ENCODE measurements at regions not wholly inside any gene's neighbourhood (a gene's known extent, or its start where the extent isn't known, plus 50 kb on each side); places are given as distances from the start of the nearest gene placed in this dataset.

GRCh38 chr18:38007676-38008330 is 442.2 kb upstream of the CELF4 start:
- Histone ChIP-seq H3K27ac (no peak overlapping the region), H3K4me1 (ENCODE audit: control insufficient read depth in 1 of 2, low read depth in 2 of 2) (no peaks in the 10 kb centered on the region), H3K4me3 (no peak overlapping the region), H3K36me3 (no peaks in the 10 kb centered on the region), H3K9me3 (no peaks in the 10 kb centered on the region), H3K27me3 (replicated peaks; ENCODE audit: insufficient read depth) (no peaks in the 10 kb centered on the region)
- DNase-seq (ENCODE audit: low spot score) = no peak
- no peak for ATAC-seq (ENCODE audit: insufficient number of reproducible peaks, low FRiP score, low read depth)
- TF ChIP-seq, protein P1, sequence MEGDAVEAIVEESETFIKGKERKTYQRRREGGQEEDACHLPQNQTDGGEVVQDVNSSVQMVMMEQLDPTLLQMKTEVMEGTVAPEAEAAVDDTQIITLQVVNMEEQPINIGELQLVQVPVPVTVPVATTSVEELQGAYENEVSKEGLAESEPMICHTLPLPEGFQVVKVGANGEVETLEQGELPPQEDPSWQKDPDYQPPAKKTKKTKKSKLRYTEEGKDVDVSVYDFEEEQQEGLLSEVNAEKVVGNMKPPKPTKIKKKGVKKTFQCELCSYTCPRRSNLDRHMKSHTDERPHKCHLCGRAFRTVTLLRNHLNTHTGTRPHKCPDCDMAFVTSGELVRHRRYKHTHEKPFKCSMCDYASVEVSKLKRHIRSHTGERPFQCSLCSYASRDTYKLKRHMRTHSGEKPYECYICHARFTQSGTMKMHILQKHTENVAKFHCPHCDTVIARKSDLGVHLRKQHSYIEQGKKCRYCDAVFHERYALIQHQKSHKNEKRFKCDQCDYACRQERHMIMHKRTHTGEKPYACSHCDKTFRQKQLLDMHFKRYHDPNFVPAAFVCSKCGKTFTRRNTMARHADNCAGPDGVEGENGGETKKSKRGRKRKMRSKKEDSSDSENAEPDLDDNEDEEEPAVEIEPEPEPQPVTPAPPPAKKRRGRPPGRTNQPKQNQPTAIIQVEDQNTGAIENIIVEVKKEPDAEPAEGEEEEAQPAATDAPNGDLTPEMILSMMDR (IDR thresholded peaks at IDR 0.05) = no peak

GRCh38 chr18:38007026-38007425 is 441.4 kb upstream of the CELF4 start:
- no peak overlapping the region for H3K27ac ChIP-seq
- no peak overlapping the region for H3K4me3 ChIP-seq
- H3K36me3 ChIP-seq = no peaks in the 10 kb centered on the region
- ATAC-seq (ENCODE audit: insufficient number of reproducible peaks, low FRiP score, low read depth) (no peak), DNase-seq (ENCODE audit: low spot score) (no peak)
- H3K4me1 ChIP-seq (ENCODE audit: control insufficient read depth in 1 of 2, low read depth in 2 of 2) = no peaks in the 10 kb centered on the region
- H3K27me3 ChIP-seq (replicated peaks; ENCODE audit: insufficient read depth) = no peaks in the 10 kb centered on the region
- no peaks in the 10 kb centered on the region for H3K9me3 ChIP-seq
- TF ChIP-seq, protein P1 (IDR thresholded peaks at IDR 0.05) = no peak

DNA sequence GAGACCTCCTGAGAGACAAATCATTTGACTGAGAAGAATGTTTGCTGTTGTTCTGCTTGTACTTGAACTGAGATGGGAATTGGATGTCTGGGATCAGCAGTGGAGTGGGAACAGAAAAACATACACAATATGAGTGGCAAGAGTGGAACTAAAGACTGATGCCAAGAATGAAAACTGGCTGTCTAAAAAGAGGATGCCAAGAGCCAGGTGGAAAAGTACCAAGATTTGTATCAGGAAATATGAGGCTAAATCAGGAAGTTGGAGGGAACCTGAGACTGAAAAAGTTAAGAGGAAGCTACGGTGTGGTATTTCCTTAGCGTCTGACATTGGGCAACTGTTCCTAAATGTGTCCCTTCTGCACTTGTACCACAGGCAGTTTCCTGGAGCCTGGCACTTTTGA is 440.9 kb upstream of the CELF4 start:
- Histone ChIP-seq H3K9me3 (no peaks in the 10 kb centered on the region), H3K4me3 (no peak overlapping the region), H3K4me1 (ENCODE audit: control insufficient read depth in 1 of 2, low read depth in 2 of 2) (no peaks in the 10 kb centered on the region), H3K27me3 (replicated peaks; ENCODE audit: insufficient read depth) (no peaks in the 10 kb centered on the region), H3K36me3 (no peaks in the 10 kb centered on the region), H3K27ac (no peak overlapping the region)
- no peak for DNase-seq (ENCODE audit: low spot score)
- TF ChIP-seq, protein P1 (IDR thresholded peaks at IDR 0.05) = no peak
- ATAC-seq (ENCODE audit: insufficient number of reproducible peaks, low FRiP score, low read depth) = no peak

- DNase-seq (ENCODE audit: low spot score) = no peak
- H3K27ac ChIP-seq = no peak overlapping the region
- no peaks in the 10 kb centered on the region for H3K4me1 ChIP-seq (ENCODE audit: control insufficient read depth in 1 of 2, low read depth in 2 of 2)
- H3K27me3 ChIP-seq (replicated peaks; ENCODE audit: insufficient read depth) = no peaks in the 10 kb centered on the region
- TF ChIP-seq, protein P1 (IDR thresholded peaks at IDR 0.05) = no peak
- ATAC-seq (ENCODE audit: insufficient number of reproducible peaks, low FRiP score, low read depth) = no peak
- H3K36me3 ChIP-seq = no peaks in the 10 kb centered on the region
- H3K4me3 ChIP-seq = no peak overlapping the region
- H3K9me3 ChIP-seq = no peaks in the 10 kb centered on the region
Observed at GRCh38 chr18:37997695-37998094, 432.1 kb upstream of the CELF4 start.

GRCh38 chr18:37987901-37988300 is 422.3 kb upstream of the CELF4 start:
- Histone ChIP-seq H3K36me3 (no peaks in the 10 kb centered on the region), H3K4me1 (ENCODE audit: control insufficient read depth in 1 of 2, low read depth in 2 of 2) (no peaks in the 10 kb centered on the region), H3K9me3 (no peaks in the 10 kb centered on the region), H3K27me3 (replicated peaks; ENCODE audit: insufficient read depth) (no peaks in the 10 kb centered on the region), H3K4me3 (no peak overlapping the region), H3K27ac (no peak overlapping the region)
- TF ChIP-seq, protein P1 (IDR thresholded peaks at IDR 0.05) = no peak
- DNase-seq (ENCODE audit: low spot score) (no peak), ATAC-seq (ENCODE audit: insufficient number of reproducible peaks, low FRiP score, low read depth) (no peak)
